VCaP (cell line): ENCODE measurements at regions not wholly inside any gene's neighbourhood (a gene's known extent, or its start where the extent isn't known, plus 50 kb on each side); places are given as distances from the start of the nearest gene placed in this dataset.

Experiments
- H3K27ac ChIP-seq: fragments of 450-650 bp; 2 replicates; pipeline ENCODE4 v1.5.1; 2017
- TF ChIP-seq, protein P1 (sequence below): fragments of 450-650 bp; conservative IDR thresholded peaks from 2 replicates; pipeline ENCODE4 v1.5.1; 2017; ENCODE audit warnings: mild to moderate bottlenecking, moderate library complexity

GRCh38 chr2:74746480-74746879 lies 87.4 kb upstream of the HK2 start:
- TF ChIP-seq, protein P1, sequence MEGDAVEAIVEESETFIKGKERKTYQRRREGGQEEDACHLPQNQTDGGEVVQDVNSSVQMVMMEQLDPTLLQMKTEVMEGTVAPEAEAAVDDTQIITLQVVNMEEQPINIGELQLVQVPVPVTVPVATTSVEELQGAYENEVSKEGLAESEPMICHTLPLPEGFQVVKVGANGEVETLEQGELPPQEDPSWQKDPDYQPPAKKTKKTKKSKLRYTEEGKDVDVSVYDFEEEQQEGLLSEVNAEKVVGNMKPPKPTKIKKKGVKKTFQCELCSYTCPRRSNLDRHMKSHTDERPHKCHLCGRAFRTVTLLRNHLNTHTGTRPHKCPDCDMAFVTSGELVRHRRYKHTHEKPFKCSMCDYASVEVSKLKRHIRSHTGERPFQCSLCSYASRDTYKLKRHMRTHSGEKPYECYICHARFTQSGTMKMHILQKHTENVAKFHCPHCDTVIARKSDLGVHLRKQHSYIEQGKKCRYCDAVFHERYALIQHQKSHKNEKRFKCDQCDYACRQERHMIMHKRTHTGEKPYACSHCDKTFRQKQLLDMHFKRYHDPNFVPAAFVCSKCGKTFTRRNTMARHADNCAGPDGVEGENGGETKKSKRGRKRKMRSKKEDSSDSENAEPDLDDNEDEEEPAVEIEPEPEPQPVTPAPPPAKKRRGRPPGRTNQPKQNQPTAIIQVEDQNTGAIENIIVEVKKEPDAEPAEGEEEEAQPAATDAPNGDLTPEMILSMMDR: no peak
- no peak overlapping the region for H3K27ac ChIP-seq

DNA sequence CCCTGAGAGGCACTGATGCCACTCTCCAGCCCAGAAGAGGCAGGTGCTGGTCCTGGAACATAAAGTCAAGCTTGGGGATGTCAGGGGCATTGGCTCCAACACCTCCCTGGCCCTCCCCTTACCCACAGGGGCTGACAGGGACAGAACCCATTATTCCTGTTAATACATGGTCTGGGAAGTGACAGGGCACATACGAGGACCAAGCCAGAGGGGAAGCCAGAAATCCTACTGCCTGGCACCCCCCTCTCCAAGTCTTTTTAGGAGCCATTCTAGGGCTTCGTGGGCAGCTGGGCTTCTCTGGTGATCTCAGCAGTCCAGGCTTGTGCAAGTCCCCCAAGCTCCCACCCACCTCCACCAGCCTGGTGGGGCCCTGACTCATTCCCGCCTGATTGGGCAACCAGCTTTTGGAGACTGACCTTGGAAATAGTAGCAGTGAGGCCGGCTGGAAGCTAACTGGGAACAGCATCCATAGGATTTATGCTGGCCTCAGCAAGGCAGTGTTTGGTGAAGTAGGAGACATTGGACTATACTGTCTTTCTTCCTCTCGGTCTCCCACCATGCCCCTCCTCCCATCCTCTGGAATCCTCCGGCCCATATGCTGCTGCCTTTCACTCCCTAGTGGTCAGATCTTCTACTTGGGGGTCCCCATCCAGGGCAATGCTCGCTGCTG lies 86.4 kb upstream of the HK2 start:
- TF ChIP-seq, protein P1: no peak
- no peak overlapping the region for H3K27ac ChIP-seq

DNA sequence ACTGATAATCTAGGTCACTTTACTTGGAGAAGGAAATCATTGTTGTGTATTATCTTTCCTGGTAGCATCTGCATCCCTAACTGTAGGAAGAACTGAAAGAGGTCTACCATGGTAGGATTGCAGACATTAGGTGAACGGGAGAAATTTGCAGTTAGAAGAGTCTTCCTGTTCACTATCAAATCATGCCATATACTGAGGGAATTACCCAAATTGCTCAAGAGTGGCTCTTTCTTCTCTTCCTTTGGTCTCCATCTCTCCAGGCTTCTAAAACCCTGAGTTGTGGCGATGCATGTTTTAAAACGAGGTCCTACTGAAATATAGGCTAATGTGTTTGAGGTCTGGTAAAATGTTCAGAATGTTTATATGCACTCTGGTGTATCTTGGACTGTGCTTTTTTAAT lies 85.3 kb upstream of the HK2 start:
- no peak overlapping the region for H3K27ac ChIP-seq
- TF ChIP-seq, protein P1: no peak

DNA sequence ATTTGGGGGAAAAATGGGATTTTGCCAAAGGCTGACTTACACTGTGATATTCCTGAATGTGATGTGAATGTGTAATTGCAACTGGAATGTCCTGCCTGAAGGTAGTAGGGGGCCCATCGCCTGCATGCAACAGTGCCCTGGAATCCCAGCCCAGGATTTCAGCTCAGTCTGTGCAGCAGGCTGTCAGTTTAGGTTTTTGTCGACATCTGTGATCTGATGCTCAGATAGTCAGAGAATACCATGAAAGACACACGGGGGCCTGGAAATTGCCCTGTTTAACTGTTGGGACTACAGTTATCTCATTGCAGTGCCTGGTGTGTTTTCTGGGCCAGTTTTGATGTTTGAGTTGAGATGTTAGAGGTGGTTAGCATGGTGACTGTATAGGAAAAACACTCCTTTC lies 84.5 kb upstream of the HK2 start:
- H3K27ac ChIP-seq: no peak overlapping the region
- TF ChIP-seq, protein P1: no peak

DNA sequence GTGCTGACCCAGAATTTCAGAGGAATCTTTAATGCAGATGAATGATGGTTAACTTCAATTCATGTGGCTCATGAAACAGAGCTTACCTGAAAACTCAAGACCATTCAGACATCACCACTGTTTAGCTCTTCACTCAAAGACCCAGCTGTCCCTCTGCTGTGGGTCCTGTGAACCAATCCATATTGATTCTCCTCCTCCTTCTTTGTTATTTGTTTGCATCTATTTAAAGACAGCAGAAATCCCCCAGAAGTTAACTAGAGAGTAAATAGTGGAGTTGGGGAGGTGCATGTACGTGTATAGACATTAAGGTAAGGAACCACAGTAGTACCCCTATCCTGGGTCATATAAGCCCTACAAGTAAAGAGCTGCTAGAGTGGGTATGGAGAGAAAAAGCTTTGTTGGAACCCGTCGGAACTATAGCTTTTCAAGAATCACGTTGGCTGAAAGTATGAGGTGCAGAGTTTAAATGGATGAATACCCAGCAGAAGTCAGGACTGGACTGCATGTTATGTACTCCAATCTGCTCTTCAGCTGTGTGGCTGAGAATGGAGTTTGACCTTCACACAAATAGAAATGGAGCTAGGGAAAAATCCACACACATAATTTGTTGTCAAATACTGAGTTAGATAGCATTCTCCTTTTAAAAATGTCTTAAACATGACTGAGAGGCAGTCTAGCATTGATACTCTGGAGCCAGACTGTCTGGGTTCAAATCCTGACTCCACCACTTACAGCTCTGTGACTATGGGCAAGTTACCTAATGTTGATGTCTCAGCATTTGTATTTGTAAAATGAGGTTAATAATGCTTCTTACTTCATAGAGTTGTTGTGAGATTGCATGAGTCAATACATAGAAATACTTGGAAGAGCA lies 81.7 kb upstream of the HK2 start:
- TF ChIP-seq, protein P1: no peak
- H3K27ac ChIP-seq: no peak overlapping the region

GRCh38 chr2:74755386-74755785 lies 78.5 kb upstream of the HK2 start:
- TF ChIP-seq, protein P1: no peak
- no peak overlapping the region for H3K27ac ChIP-seq

DNA sequence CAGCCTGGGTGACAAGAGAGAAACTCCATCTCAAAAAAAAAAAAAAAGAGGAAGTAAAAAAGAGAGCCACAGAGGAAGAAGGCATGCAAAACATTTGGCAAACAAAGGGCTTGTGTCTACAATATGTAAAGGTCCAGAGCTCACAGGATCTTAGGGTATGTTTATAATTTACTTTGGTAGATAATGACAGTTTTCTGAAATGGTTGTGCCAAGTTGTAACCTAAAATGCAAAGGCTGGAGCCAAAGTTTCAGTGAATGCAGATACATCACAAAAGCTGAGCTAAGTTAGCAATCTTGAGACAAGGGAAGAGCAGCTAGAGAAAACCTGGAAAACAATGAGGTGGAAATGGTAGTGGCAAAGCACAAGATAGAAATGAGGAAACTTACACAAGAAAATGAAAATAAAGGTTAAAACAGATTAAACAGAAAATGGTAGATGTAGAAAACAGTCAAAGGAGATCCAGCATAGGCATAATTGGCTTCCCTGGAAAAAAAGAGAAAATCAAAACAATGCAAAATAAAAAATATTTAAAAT lies 77.5 kb upstream of the HK2 start:
- TF ChIP-seq, protein P1: no peak
- no peak overlapping the region for H3K27ac ChIP-seq
